Stimulated activated naive CD8-positive, alpha-beta T cell treated with anti-CD3 and anti-CD28 coated beads, Interleukin-15, Interleukin-2, amounts not matched to agents 100 ng/mL and 50 ng/mL, for 24 hours (primary cell): ENCODE measurements at regions not wholly inside any gene's neighbourhood (a gene's known extent, or its start where the extent isn't known, plus 50 kb on each side); places are given as distances from the start of the nearest gene placed in this dataset.
"Not testable (repeated sequence)": the region's sequence is repeated elsewhere in the genome, so short reads cannot be mapped to it uniquely, and the experiment has no call there.

Source experiments
- H3K27ac Mint-ChIP-seq: one replicate; pipeline ENCODE4 v1.8.0; 2021; ENCODE audit warnings: mild to moderate bottlenecking, mixed read lengths
- H3K27me3 Mint-ChIP-seq: one replicate; pipeline ENCODE4 v1.8.0; 2021; ENCODE audit warnings: mixed read lengths
- H3K36me3 Mint-ChIP-seq: one replicate; pipeline ENCODE4 v1.8.0; 2021; ENCODE audit warnings: low read depth, mixed read lengths
- H3K4me1 Mint-ChIP-seq: one replicate; pipeline ENCODE4 v1.8.0; 2021; ENCODE audit warnings: low read depth, mixed read lengths
- H3K4me3 Mint-ChIP-seq: one replicate; pipeline ENCODE4 v1.8.0; 2021; ENCODE audit warnings: mild to moderate bottlenecking, mixed read lengths
- H3K9me3 Mint-ChIP-seq: one replicate; pipeline ENCODE4 v1.8.0; 2021; ENCODE audit warnings: mixed read lengths

DNA sequence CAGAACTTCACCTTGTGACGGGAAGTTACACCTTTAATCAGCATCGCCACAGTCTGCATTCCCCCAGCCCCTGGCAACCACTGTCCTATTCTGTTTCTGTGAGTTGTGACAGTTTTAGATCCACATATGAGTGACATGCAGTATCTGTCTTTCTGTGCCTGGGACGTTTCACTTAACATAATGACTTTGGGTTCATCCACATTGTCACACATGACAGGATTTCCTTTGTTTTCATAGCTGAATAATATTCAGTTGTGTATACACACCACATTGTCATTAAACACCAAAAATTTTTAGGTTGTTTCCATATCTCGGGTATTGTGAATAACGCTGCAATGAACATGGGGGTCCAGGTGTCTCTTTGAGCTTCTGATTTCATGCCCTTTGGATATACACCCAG is 62.6 kb upstream of the BDH1 start:
- H3K27ac Mint-ChIP-seq, H3K27me3 Mint-ChIP-seq, H3K4me3 Mint-ChIP-seq, H3K4me1 Mint-ChIP-seq, H3K9me3 Mint-ChIP-seq: not testable (repeated sequence)
- H3K36me3 Mint-ChIP-seq: peaks cover 78% of the 10 kb centered on the region

DNA sequence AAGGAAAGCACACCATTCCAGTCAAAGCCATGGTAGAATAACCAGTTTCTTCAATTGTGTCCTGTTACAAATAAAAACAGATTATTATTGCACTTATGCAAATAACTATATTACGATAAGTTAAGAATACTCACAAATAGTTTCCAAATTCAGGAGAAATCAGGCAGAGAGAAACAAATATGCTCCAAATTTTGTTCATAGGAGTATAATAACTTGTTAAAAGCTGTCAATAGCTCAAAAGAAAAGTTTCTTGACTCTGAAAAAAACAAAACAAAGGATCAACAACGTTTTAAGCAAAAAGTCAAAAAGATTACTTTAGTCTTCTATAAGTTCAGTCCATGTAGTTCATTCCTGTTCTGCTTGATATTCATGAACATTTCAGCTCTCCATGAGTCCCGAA is 59.7 kb upstream of the BDH1 start:
- Mint-ChIP-seq H3K27me3 (no peaks in the 10 kb centered on the region), H3K4me1 (peaks cover 25% of the 10 kb centered on the region), H3K4me3 (no peak overlapping the region), H3K9me3 (peaks cover 6% of the 10 kb centered on the region), H3K36me3 (peaks cover 80% of the 10 kb centered on the region), H3K27ac (no peak overlapping the region)

GRCh38 chr3:197614134-197614533 is 58.4 kb upstream of the BDH1 start:
- peaks cover 81% of the 10 kb centered on the region for H3K36me3 Mint-ChIP-seq
- not testable (repeated sequence) for H3K27ac Mint-ChIP-seq

DNA sequence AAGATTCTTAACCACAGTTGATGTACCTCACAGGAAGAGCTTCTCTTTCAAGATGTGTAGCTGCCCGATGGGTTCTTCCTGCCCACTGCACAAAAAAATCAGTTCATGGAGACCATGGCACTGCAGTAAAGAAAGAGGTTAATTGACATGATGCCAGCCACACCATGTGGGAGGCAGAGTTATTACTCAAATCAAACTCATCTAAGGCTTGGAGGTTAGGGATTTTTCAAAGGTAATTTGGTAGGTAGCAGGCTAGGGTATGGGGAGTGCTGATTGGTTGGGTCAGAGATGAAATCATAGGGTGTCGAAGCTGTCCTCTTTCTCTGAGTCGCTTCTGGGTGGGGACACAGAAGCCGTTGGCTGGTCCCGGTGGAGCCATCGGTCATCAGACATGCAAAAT is 57.4 kb upstream of the BDH1 start:
- Mint-ChIP-seq H3K4me1 (peaks cover 25% of the 10 kb centered on the region), H3K27me3 (no peaks in the 10 kb centered on the region), H3K9me3 (peaks cover 6% of the 10 kb centered on the region), H3K27ac (peak overlapping the region; percentile 66), H3K4me3 (no peak overlapping the region), H3K36me3 (peaks cover 75% of the 10 kb centered on the region)

More at GRCh38 chr3:197614134-197614533, 58.4 kb upstream of the BDH1 start:
- not testable (repeated sequence) for H3K9me3 Mint-ChIP-seq, H3K4me3 Mint-ChIP-seq, H3K27me3 Mint-ChIP-seq
- peaks cover 25% of the 10 kb centered on the region for H3K4me1 Mint-ChIP-seq

- Mint-ChIP-seq H3K27ac (peak overlapping the region; percentile 9), H3K9me3 (peaks cover 6% of the 10 kb centered on the region), H3K36me3 (peaks cover 78% of the 10 kb centered on the region), H3K4me3 (no peak overlapping the region), H3K4me1 (peaks cover 25% of the 10 kb centered on the region), H3K27me3 (no peaks in the 10 kb centered on the region)
These were observed 55.5 kb upstream of the BDH1 start for GRCh38 chr3:197611255-197611654.

DNA sequence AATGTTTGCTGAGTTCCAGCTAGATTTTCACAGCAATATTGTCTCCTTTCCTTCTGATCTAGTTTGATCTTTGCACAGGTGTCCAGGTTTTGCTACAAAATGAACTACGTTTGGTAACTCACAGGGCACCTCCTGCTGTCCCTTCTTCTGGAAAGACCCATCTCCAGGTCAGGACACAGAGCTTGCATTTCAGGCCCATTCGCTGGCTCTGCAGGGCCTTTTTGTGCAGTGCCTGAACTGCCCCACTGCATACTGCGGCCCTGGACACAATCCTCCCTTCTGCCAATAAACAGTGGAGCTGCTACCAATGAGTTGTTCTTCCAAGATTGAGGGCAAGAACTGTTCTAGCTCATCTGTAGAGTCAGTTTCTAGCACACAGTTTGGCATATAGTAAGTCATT is 50.7 kb upstream of the BDH1 start:
- Mint-ChIP-seq H3K36me3 (peaks cover 48% of the 10 kb centered on the region), H3K4me1 (peaks cover 8% of the 10 kb centered on the region), H3K27me3 (no peaks in the 10 kb centered on the region), H3K9me3 (no peaks in the 10 kb centered on the region), H3K27ac (no peak overlapping the region), H3K4me3 (no peak overlapping the region)
